Body of pancreas (tissue), 4 donors: ENCODE measurements at regions not wholly inside any gene's neighbourhood (a gene's known extent, or its start where the extent isn't known, plus 50 kb on each side); places are given as distances from the start of the nearest gene placed in this dataset.

Experiments used
- POLR2A ChIP-seq, 3 donors: fragments of 450-650 bp; IDR thresholded peaks; one replicate each; pipeline ENCODE4 v1.6.1; 2016; ENCODE audit warnings: antibody characterized with exemption in 3 of 3, mild to moderate bottlenecking in 2 of 3
- TF ChIP-seq, protein P1 (sequence below), 7 experiments: fragments of 450-650 bp in 4 of 7; fragments of 200-600 bp in 3 of 7; sonication (generic) in 3 of 7; IDR thresholded peaks; one replicate each; pipeline ENCODE4 v1.5.1; 2016 to 2019; ENCODE audit warnings: antibody characterized with exemption in 7 of 7

DNA sequence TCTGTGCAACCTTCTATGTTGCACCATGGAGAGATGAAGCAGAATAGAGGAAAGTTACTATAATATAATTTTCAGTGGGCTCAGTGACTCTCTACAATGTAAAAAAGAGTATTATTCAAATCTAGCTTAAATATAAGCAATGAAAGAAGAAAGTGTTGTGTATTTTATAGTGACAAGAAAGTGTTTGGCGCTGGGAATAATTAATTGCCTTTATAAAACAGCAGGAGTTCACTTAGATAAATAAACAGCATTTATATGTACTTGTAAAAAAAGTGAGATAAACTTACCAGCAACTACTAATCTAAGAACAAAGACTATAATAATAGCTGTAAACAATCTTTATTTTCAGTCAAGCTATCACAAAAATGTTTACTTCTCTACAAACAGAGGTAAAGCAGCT, 488.9 kb upstream of the PCDH10 start:
- TF ChIP-seq, protein P1, sequence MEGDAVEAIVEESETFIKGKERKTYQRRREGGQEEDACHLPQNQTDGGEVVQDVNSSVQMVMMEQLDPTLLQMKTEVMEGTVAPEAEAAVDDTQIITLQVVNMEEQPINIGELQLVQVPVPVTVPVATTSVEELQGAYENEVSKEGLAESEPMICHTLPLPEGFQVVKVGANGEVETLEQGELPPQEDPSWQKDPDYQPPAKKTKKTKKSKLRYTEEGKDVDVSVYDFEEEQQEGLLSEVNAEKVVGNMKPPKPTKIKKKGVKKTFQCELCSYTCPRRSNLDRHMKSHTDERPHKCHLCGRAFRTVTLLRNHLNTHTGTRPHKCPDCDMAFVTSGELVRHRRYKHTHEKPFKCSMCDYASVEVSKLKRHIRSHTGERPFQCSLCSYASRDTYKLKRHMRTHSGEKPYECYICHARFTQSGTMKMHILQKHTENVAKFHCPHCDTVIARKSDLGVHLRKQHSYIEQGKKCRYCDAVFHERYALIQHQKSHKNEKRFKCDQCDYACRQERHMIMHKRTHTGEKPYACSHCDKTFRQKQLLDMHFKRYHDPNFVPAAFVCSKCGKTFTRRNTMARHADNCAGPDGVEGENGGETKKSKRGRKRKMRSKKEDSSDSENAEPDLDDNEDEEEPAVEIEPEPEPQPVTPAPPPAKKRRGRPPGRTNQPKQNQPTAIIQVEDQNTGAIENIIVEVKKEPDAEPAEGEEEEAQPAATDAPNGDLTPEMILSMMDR (IDR thresholded peaks at IDR 0.05), result no peak
- no peak for TF ChIP-seq POLR2A (IDR thresholded peaks at IDR 0.05)
